ENCODE measurements at regions not wholly inside any gene's neighbourhood (a gene's known extent, or its start where the extent isn't known, plus 50 kb on each side); places are given as distances from the start of the nearest gene placed in this dataset.

GRCh38 chr7:155168597-155169480 is 98.7 kb downstream of the HTR5A start:
- no peaks in the 10 kb centered on the region for H3K4me1 ChIP-seq (ENCODE audit: control insufficient read depth in 2 of 3, insufficient read depth in 2 of 3, low read depth in 1 of 3, low read length in 3 of 3)
- no peak overlapping the region for H3K9ac ChIP-seq (ENCODE audit: low read length in 3 of 3)
- no peak overlapping the region for H3K4me3 ChIP-seq (ENCODE audit: low read length in 3 of 3)
- H3K36me3 ChIP-seq (ENCODE audit: control insufficient read depth in 2 of 3, insufficient read depth in 3 of 3, low read length in 3 of 3), result no peaks in the 10 kb centered on the region
- DNase-seq, result no peak
- H3K27ac ChIP-seq (ENCODE audit: low read depth in 2 of 2, low read length in 2 of 2), result no peak overlapping the region
- TF ChIP-seq CTCF (IDR thresholded peaks at IDR 0.05; ENCODE audit: borderline replicate concordance, extremely low read depth, insufficient read depth), result no peak
- no peak for FAIRE-seq
- H3K9me3 ChIP-seq (ENCODE audit: control insufficient read depth in 2 of 3, insufficient read depth in 1 of 3, low read length in 3 of 3), result no peaks in the 10 kb centered on the region
- H3K27me3 ChIP-seq (ENCODE audit: control insufficient read depth, insufficient read depth, low read length), result no peaks in the 10 kb centered on the region
- intact Hi-C loops (cut with DNase I), result no loop called here

GRCh38 chr7:155169498-155170065 is 99.5 kb downstream of the HTR5A start:
- TF ChIP-seq CTCF (IDR thresholded peaks at IDR 0.05; ENCODE audit: borderline replicate concordance, extremely low read depth, insufficient read depth), result no peak
- no peaks in the 10 kb centered on the region for H3K4me1 ChIP-seq (ENCODE audit: control insufficient read depth in 2 of 3, insufficient read depth in 2 of 3, low read depth in 1 of 3, low read length in 3 of 3)
- H3K27me3 ChIP-seq (ENCODE audit: control insufficient read depth, insufficient read depth, low read length), result no peaks in the 10 kb centered on the region
- no peak for FAIRE-seq
- intact Hi-C loops (cut with DNase I), result no loop called here
- H3K36me3 ChIP-seq (ENCODE audit: control insufficient read depth in 2 of 3, insufficient read depth in 3 of 3, low read length in 3 of 3), result no peaks in the 10 kb centered on the region
- no peak overlapping the region for H3K27ac ChIP-seq (ENCODE audit: low read depth in 2 of 2, low read length in 2 of 2)
- H3K9ac ChIP-seq (ENCODE audit: low read length in 3 of 3), result no peak overlapping the region
- no peak overlapping the region for H3K4me3 ChIP-seq (ENCODE audit: low read length in 3 of 3)
- DNase-seq, result no peak
- H3K9me3 ChIP-seq (ENCODE audit: control insufficient read depth in 2 of 3, insufficient read depth in 1 of 3, low read length in 3 of 3), result no peaks in the 10 kb centered on the region

GRCh38 chr7:155170331-155170730 is 100.2 kb downstream of the HTR5A start:
- no peak overlapping the region for H3K9ac ChIP-seq (ENCODE audit: low read length in 3 of 3)
- FAIRE-seq, result no peak
- no peaks in the 10 kb centered on the region for H3K4me1 ChIP-seq (ENCODE audit: control insufficient read depth in 2 of 3, insufficient read depth in 2 of 3, low read depth in 1 of 3, low read length in 3 of 3)
- TF ChIP-seq CTCF (IDR thresholded peaks at IDR 0.05; ENCODE audit: borderline replicate concordance, extremely low read depth, insufficient read depth), result no peak
- no peak overlapping the region for H3K4me3 ChIP-seq (ENCODE audit: low read length in 3 of 3)
- intact Hi-C loops (cut with DNase I), result no loop called here
- no peaks in the 10 kb centered on the region for H3K27me3 ChIP-seq (ENCODE audit: control insufficient read depth, insufficient read depth, low read length)
- no peaks in the 10 kb centered on the region for H3K36me3 ChIP-seq (ENCODE audit: control insufficient read depth in 2 of 3, insufficient read depth in 3 of 3, low read length in 3 of 3)
- no peak overlapping the region for H3K27ac ChIP-seq (ENCODE audit: low read depth in 2 of 2, low read length in 2 of 2)
- no peak for DNase-seq
- H3K9me3 ChIP-seq (ENCODE audit: control insufficient read depth in 2 of 3, insufficient read depth in 1 of 3, low read length in 3 of 3), result no peaks in the 10 kb centered on the region

Data from kidney (tissue), 13 donors.